Adipocyte (in vitro differentiated cells): ENCODE measurements at regions not wholly inside any gene's neighbourhood (a gene's known extent, or its start where the extent isn't known, plus 50 kb on each side); places are given as distances from the start of the nearest gene placed in this dataset.

Experiments used
- DNase-seq: peaks from one replicate; pipeline ENCODE4 v3.0.0-alpha.2; 2015; ENCODE audit warnings: low read depth
- H3K27me3 ChIP-seq: replicated peaks from 2 replicates; pipeline ENCODE4 v1.7.0; 2013; ENCODE audit warnings: mild to moderate bottlenecking, low read length, moderate library complexity; ENCODE audit not compliant: control insufficient read depth, insufficient read depth
- H3K36me3 ChIP-seq: 2 replicates; pipeline ENCODE4 v1.7.0; 2013; ENCODE audit warnings: low read length, mild to moderate bottlenecking, moderate library complexity; ENCODE audit not compliant: control insufficient read depth, insufficient read depth, severe bottlenecking
- H3K4me1 ChIP-seq: 2 replicates; pipeline ENCODE4 v1.7.0; 2013; ENCODE audit warnings: mild to moderate bottlenecking, low read length, moderate library complexity; ENCODE audit not compliant: control insufficient read depth, insufficient read depth
- H3K4me3 ChIP-seq: 2 replicates; pipeline ENCODE4 v1.7.0; 2013; ENCODE audit warnings: mild to moderate bottlenecking, low read length, moderate library complexity
- H3K9ac ChIP-seq: 2 replicates; pipeline ENCODE4 v1.7.0; 2013; ENCODE audit warnings: mild to moderate bottlenecking, low read length, moderate library complexity
- H3K9me3 ChIP-seq: 2 replicates; pipeline ENCODE4 v1.7.0; 2013; ENCODE audit warnings: mild to moderate bottlenecking, low read length, moderate library complexity; ENCODE audit not compliant: control insufficient read depth

GRCh38 chr12:66919466-66919865 is 240.6 kb upstream of the GRIP1 start:
- no peak for DNase-seq
- H3K9ac ChIP-seq: no peak overlapping the region
- no peak overlapping the region for H3K4me3 ChIP-seq
- H3K4me1 ChIP-seq: no peaks in the 10 kb centered on the region
- H3K27me3 ChIP-seq: no peaks in the 10 kb centered on the region
- H3K36me3 ChIP-seq: no peaks in the 10 kb centered on the region
- H3K9me3 ChIP-seq: no peaks in the 10 kb centered on the region

DNA sequence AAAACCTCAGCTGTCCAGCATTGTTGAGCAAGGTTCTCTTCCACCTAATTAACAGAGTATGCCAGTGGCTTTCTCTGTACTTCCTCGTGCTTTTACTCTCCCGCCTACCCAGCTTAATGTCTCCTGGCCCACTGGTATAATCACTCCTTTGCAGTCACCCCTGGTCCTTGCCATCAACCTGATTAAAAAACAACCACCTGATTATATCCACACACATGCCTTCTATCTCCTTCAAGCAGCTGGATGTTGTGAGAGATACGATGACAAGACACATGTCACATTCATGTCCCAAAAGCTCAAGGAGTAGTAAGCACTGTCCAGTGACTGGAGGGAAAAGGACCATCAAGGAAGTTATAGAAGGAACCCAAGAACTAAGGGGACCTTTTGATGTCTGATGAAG is 241.3 kb upstream of the GRIP1 start:
- H3K27me3 ChIP-seq: no peaks in the 10 kb centered on the region
- no peak overlapping the region for H3K4me3 ChIP-seq
- no peak overlapping the region for H3K9ac ChIP-seq
- H3K4me1 ChIP-seq: no peaks in the 10 kb centered on the region
- no peaks in the 10 kb centered on the region for H3K36me3 ChIP-seq
- no peak for DNase-seq
- H3K9me3 ChIP-seq: no peaks in the 10 kb centered on the region

DNA sequence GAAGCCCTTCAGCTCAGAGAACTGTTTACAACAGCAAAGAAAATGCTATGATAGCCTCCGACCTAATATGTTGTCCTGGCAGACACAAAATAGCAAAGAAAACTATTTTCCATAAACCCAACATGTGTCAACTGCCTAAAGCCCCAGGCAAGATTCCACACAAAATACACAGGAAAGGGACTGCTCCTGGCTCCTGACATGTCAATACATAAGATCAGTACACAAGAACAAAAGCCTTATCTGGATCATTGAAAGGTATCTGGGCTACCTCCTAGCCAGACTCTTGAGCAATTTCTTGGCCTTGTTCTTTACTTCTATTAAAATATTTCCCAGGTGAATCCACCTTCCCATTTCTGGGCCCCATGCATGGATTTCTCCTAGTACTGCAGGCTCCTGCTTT is 242.3 kb upstream of the GRIP1 start:
- no peak overlapping the region for H3K9ac ChIP-seq
- no peaks in the 10 kb centered on the region for H3K4me1 ChIP-seq
- no peaks in the 10 kb centered on the region for H3K27me3 ChIP-seq
- H3K36me3 ChIP-seq: no peaks in the 10 kb centered on the region
- DNase-seq: no peak
- no peak overlapping the region for H3K4me3 ChIP-seq
- no peaks in the 10 kb centered on the region for H3K9me3 ChIP-seq

DNA sequence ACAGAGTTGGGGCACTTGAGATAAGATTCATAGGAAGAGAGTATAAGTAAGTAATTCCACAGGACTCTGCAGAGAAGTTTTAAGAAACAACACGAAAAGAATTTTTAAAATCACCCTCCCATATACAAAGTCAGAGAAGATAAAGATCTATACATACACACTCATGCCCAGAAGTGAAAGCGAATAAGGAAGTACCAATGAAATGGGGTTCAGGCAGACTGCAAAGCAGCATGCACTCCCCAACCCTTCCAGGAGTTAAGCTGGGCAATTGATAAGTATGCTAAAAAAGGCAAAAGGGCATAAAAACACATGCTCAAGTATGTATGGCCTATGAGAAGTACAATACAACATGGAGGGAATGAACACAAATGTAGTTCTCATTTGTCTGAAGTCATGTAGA is 246.2 kb upstream of the GRIP1 start:
- Histone ChIP-seq H3K27me3 (no peaks in the 10 kb centered on the region), H3K4me3 (no peak overlapping the region), H3K9ac (no peak overlapping the region), H3K9me3 (no peaks in the 10 kb centered on the region), H3K4me1 (no peaks in the 10 kb centered on the region), H3K36me3 (no peaks in the 10 kb centered on the region)
- no peak for DNase-seq

- DNase-seq: no peak
- H3K9ac ChIP-seq: no peak overlapping the region
- no peaks in the 10 kb centered on the region for H3K9me3 ChIP-seq
- H3K4me1 ChIP-seq: no peaks in the 10 kb centered on the region
- no peaks in the 10 kb centered on the region for H3K27me3 ChIP-seq
- H3K36me3 ChIP-seq: no peaks in the 10 kb centered on the region
- H3K4me3 ChIP-seq: no peak overlapping the region
These were observed 250.2 kb upstream of the GRIP1 start for GRCh38 chr12:66929121-66929520.

- Histone ChIP-seq H3K4me3 (no peak overlapping the region), H3K9me3 (no peaks in the 10 kb centered on the region), H3K27me3 (no peaks in the 10 kb centered on the region), H3K36me3 (no peaks in the 10 kb centered on the region), H3K4me1 (no peaks in the 10 kb centered on the region), H3K9ac (no peak overlapping the region)
- no peak for DNase-seq
These were observed 252.2 kb upstream of the GRIP1 start for GRCh38 chr12:66931091-66931490.

DNA sequence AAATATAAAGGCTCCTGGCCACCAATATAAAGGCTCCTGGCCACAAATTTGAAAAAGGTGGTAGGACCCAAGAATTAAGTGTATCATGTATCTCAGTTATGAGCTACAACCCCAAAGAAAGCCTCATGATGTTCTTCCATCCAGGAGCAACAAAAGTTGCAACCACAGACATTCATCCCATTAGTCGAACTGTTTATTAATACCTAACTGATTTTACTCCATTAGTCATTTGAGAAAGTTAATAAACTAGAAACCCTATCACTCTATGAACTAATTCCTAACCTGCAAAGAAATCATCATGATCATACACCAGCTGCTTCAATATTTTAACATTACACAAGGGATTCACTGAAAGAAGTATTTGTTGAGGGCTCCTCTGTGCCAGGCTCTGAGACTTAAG is 253.2 kb upstream of the GRIP1 start:
- no peaks in the 10 kb centered on the region for H3K9me3 ChIP-seq
- no peaks in the 10 kb centered on the region for H3K4me1 ChIP-seq
- H3K36me3 ChIP-seq: no peaks in the 10 kb centered on the region
- no peak overlapping the region for H3K9ac ChIP-seq
- no peaks in the 10 kb centered on the region for H3K27me3 ChIP-seq
- no peak overlapping the region for H3K4me3 ChIP-seq
- DNase-seq: no peak

DNA sequence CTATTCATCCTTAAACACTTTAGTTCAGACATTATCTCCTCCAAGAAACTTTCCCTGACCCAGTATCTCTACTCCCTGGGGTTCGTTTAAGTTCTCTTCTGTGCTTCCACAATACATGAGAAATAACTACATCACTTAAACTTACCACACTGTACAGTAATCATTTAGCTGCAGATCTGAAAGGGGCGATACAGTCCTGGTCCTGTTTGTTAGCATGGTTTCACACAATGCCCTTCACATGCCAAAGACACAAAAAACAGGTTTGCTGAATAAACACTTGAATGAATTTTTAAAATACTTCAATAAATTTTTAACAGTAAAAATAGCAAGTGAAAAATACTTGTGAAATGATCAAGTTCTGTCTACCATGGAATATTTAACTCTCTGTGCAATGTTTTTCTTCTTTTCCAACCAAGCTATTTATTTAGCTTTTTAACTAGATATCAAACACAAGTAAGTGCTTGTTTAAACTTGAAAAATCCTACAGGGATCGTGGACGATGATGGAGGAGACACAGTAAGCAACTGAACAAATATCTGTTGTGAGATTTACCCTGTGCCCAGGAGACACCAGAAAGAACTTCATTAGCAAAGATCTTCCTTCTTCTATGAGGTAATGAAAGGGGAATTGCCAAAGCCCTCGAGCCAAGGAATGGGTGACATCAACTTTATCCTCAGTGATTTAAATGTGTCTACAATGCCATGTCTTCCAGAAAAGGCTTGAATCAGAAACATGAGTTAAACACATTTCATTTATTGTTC is 255.6 kb upstream of the GRIP1 start:
- H3K4me3 ChIP-seq: no peak overlapping the region
- no peak for DNase-seq
- H3K27me3 ChIP-seq: no peaks in the 10 kb centered on the region
- H3K4me1 ChIP-seq: no peaks in the 10 kb centered on the region
- no peak overlapping the region for H3K9ac ChIP-seq
- no peaks in the 10 kb centered on the region for H3K9me3 ChIP-seq
- no peaks in the 10 kb centered on the region for H3K36me3 ChIP-seq

- no peak overlapping the region for H3K9ac ChIP-seq
- DNase-seq: no peak
- H3K4me3 ChIP-seq: no peak overlapping the region
- H3K9me3 ChIP-seq: no peaks in the 10 kb centered on the region
- H3K4me1 ChIP-seq: no peaks in the 10 kb centered on the region
- H3K27me3 ChIP-seq: no peaks in the 10 kb centered on the region
- H3K36me3 ChIP-seq: no peaks in the 10 kb centered on the region
These were observed 262.3 kb upstream of the GRIP1 start for GRCh38 chr12:66941150-66941549.

- no peaks in the 10 kb centered on the region for H3K9me3 ChIP-seq
- H3K27me3 ChIP-seq: no peaks in the 10 kb centered on the region
- DNase-seq: no peak
These were observed 264.0 kb upstream of the GRIP1 start for GRCh38 chr12:66942741-66943465.

DNA sequence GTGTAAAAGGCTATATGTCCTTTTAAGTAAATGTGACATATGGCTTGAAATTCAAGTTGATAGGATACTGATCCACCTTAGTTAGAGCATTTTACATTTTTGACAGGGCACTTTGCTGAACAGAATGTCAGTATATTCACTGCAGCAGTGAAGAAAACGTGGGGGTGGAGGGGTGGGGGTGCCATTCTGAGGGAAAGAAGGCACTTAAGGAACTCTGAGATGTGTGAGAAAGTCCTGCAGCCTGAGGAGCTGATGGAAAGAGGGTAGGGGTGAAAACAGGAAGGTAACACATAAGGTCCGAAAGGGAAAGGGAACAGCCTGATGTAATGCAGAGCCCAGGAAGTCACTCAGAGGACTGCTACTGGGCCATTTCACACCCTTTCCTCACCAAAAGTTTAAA is 265.5 kb upstream of the GRIP1 start:
- Histone ChIP-seq H3K36me3 (no peaks in the 10 kb centered on the region), H3K4me3 (no peak overlapping the region), H3K27me3 (no peaks in the 10 kb centered on the region), H3K4me1 (no peaks in the 10 kb centered on the region), H3K9me3 (no peaks in the 10 kb centered on the region), H3K9ac (no peak overlapping the region)
- no peak for DNase-seq

More at GRCh38 chr12:66942741-66943465, 264.0 kb upstream of the GRIP1 start:
- Histone ChIP-seq H3K4me3 (no peak overlapping the region), H3K9ac (no peak overlapping the region), H3K4me1 (no peaks in the 10 kb centered on the region), H3K36me3 (no peaks in the 10 kb centered on the region)
